OCI-LY3 (cell line): ENCODE measurements at regions not wholly inside any gene's neighbourhood (a gene's known extent, or its start where the extent isn't known, plus 50 kb on each side); places are given as distances from the start of the nearest gene placed in this dataset.

Experiments used
- EZH2phosphoT487 ChIP-seq: fragments of 200-600 bp; shearing (Covaris generic); IDR thresholded peaks from 2 replicates; pipeline ENCODE4 v1.6.1; 2018; ENCODE audit warnings: antibody characterized with exemption, mixed run types, low read depth
- TF ChIP-seq, protein P1 (sequence below): fragments of 200-600, 300-600 bp; sonication (generic); IDR thresholded peaks from 2 replicates; pipeline ENCODE4 v1.5.1; 2014; ENCODE audit warnings: antibody characterized with exemption, low read length, low read depth

DNA sequence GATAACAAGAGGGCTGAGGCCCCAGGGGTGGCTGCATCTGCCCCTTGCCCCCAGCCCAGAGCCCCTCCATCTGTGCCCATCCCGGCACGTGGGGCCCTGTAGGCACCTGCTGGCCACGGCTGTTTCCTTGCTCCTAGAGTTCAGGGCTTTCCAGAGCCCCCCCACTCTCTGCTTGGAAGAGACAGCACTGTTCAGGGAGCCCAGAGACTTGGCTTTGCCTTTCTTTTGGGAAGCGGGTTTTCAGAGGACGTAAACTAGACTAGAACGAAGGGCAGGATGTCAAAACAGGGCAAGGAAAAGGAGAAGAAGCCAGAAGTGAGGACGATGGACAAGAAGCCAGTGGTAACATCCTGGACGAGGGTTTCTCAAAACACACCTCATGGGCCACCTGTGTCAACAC is 163.3 kb upstream of the LHX5 start:
- no peak for TF ChIP-seq EZH2phosphoT487
- TF ChIP-seq, protein P1, sequence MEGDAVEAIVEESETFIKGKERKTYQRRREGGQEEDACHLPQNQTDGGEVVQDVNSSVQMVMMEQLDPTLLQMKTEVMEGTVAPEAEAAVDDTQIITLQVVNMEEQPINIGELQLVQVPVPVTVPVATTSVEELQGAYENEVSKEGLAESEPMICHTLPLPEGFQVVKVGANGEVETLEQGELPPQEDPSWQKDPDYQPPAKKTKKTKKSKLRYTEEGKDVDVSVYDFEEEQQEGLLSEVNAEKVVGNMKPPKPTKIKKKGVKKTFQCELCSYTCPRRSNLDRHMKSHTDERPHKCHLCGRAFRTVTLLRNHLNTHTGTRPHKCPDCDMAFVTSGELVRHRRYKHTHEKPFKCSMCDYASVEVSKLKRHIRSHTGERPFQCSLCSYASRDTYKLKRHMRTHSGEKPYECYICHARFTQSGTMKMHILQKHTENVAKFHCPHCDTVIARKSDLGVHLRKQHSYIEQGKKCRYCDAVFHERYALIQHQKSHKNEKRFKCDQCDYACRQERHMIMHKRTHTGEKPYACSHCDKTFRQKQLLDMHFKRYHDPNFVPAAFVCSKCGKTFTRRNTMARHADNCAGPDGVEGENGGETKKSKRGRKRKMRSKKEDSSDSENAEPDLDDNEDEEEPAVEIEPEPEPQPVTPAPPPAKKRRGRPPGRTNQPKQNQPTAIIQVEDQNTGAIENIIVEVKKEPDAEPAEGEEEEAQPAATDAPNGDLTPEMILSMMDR: no peak
